ENCODE measurements at regions not wholly inside any gene's neighbourhood (a gene's known extent, or its start where the extent isn't known, plus 50 kb on each side); places are given as distances from the start of the nearest gene placed in this dataset.
"Not testable (repeated sequence)": the region's sequence is repeated elsewhere in the genome, so short reads cannot be mapped to it uniquely, and the experiment has no call there.

DNA sequence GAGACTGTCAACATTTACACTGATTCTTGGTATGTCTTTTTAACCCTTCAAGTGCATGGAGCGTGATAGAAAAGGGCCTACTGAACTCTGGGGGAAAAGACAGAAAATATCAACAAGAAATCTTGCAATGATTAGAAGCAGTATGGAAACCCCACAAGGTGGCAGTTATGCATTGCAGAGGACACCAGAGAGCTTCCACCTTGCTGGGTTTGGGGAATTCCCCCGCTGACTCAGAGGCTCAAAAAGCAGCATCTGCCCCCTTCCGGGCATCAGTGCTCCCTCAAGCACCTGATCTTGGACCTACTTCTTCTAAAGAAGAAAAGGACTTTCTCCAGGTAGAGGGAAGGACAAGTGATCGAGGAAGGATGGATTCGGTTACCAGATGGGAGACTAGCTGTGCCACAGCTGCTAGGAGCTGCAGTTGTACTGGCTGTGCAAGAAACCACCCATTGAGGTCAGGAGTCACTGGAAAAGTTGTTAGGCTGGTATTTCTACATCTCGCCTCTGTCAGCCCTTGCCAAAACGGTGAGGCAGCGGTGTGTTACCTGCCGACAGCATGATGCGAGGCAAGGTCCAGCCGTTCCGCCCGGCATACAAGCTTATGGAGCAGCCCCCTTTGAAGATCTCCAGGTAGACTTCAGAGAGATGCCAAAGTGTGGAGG lies 102.8 kb upstream of the OSBPL11 start:
- DNase-seq (ENCODE audit: low read depth): not testable (repeated sequence)

DNA sequence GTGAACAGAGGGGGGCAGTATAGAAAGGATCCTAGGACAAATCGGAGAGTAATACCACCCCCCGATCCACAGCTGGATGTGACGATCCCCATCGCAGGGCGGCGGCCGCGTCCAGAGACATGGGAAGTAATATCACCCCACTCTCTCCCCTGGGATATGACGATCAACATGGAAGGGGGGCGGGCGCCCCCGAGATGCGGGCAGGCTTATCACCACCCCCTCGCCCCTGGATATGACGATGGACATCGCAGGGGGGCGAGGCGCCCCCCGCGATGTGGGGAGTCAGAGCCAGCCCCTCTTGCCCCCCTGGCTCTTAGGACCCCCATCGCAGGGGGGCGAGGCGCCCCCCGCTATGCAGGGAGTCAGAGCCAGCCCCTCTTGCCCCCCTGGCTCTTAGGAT lies 120.4 kb upstream of the OSBPL11 start:
- DNase-seq (ENCODE audit: low read depth): no peak

DNA sequence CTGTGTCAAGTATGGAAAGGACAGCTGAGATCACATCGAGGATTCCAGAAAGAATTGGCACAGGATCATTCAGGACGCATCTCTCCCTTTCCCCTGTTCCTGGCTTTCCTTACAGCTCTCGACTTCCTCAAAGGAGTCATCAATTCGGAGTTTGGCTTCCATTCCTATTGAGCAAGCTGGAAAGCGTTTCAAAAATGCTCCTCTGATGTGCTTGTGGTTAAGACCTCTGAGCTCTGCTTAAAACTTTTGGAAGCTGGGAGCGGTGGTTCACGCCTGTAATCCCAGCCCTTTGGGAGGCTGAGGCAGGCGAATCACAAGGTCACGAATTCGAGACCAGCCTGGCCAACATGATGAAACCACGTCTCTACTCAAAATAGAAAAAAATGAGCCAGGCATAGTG lies 136.9 kb upstream of the OSBPL11 start:
- DNase-seq (ENCODE audit: low read depth): peak; percentile 83

DNA sequence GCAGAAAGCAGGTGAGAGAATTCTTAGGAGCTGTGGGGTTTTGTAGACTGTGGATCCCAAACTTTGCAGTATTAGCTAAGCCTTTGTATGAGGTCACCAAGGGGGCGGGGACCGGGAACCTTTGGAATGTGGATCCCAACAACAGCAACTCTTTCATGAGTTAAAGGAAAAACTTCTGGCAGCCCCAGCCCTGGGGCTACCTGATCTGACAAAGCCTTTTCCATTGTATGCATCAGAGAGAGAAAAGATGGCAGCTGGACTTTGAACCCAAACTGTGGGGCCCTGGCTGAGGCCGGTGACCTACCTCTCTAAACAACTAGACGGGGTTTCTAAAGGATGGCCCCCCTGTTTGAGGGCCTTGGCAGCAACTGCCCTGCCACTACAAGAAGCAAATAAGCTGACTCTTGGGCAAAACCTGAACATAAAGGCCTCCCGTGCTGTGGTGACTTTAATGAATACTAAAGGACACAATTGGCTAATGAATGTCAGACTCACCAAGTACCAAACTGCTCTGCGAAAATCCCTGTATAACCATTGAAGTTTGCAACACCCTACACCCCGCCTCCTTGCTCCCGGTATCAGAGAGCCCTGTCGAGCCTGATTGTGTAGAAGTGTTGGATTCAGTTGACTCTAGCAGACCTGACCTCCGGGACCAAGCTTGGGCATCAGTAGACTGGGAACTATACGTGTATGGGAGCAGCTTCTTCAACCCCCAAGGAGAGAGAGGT lies 146.9 kb upstream of the OSBPL11 start:
- DNase-seq (ENCODE audit: low read depth): not testable (repeated sequence)

DNA sequence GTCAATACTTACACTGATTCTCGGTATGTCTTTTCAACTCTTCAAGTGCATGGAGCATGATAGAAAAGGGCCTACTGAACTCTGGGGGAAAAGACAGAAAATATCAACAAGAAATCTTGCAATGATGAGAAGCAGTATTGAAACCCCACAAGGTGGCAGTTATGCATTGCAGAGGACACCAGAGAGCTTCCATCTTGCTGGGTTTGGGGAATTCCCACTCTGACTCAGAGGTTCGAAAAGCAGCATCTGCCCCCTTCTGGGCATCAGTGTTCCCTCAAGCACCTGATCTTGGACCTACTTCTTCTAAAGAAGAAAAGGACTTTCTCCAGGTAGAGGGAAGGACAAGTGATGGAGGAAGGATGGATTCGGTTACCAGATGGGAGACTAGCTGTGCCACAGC lies 147.5 kb upstream of the OSBPL11 start:
- DNase-seq (ENCODE audit: low read depth): peak; percentile 12

DNA sequence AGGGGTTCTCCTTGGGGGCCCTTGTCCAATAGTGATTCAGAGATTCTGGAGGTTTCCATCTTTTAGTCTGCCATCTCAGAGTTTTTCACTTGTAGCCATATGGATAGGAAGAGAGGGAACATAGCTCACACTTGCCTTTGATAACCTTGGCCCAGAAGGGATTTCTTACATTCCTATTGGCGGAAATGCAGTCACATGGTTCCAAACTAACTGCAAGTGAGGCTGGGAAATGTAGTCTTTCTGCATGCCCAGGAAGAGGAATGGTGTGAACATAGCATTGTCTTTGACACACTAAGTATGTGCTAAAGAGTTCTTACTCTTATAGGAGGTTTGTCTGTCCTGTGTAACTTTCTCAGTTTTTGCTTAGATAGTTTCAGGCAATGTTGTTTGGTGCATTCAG lies 161.8 kb upstream of the OSBPL11 start:
- DNase-seq (ENCODE audit: low read depth): not testable (repeated sequence)

DNA sequence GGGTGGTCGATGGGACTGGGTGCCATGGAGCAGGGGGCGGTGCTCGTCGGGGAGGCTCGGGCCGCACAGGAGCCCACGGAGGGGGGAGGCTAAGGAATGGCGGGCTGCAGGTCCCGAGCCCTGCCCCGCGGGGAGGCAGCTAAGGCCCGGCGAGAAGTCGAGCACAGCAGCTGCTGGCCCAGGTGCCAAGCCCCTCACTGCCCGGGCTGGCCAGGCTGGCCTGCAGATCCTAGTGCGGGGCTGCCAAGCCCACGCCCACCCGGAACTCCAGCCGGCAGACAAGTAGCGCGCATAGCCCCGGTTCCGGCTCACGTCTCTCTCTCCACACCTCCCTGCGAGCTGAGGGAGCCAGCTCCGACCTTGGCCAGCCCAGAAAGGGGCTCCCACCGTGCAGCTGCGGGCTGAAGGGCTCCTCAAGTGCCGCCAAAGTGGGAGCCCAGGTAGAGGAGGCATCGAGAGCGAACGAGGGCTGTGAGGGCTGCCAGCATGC lies 163.4 kb upstream of the OSBPL11 start:
- not testable (repeated sequence) for DNase-seq (ENCODE audit: low read depth)

DNA sequence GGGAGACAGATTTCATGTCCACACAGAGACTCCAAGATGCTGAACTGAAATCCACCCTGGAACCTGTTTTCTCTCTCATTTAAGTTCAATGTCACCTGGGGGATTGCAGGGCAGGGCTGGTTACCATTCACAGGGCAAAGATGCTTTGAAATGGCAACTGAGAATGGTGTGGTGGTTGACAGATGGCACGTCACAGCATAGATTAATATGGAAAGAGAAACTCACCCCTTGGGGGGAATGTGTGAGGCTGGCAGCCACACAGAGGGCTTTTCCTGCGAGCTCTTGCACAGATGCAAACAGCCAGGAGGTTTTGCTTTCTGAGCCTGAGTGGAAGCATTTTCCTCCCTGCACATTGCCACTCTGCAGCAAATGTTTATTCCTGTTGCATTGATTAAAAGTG lies 167.3 kb upstream of the OSBPL11 start:
- DNase-seq (ENCODE audit: low read depth): not testable (repeated sequence)

DNA sequence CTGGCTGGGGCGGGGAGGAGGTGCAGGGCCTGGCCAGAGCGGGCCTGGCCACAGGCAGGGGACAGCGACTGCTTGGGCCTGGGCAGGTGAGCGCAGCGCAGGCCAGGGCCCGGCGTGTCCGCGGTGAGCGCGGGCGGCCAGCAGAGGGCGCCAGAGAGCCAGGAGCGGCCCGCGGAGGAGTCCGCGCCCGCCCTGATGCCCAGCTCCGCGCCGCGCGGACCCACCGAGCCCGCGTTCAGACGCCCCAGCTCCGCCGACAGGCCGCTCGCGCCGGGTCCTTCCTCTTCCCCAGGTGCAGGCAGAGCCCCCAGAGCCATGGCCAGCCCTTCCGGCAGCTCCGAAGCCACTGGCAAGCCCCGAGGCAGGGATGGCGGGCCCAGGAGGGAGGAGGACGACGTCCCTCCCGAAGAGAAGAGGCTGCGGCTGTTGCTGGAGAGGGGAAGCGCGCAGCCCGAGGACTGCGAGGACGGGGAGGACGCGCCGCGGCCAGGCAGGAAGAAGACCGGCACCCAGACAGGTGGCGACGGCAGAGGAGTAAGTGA lies 171.1 kb upstream of the OSBPL11 start:
- peak; percentile 12 for DNase-seq (ENCODE audit: low read depth)

DNA sequence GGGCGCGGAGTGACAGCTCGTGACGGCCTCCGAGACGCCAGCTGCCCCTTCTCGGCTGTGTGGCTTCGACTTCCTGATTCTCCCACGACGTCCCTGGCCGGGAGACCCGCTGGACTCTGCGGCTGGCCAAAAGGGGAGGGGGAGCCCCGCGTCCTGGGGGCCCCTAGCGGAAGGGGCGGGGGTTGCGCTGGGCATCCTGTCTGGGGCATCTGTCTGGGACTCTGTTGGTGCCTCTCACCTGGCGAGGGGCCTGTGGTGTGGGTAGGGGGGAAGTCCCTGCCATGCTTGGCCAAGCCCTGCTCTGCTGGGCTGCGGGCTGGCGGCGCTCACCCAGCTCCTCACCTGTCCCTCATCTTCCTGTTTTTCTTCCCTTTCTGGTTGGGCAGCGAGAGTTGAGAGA lies 171.6 kb upstream of the OSBPL11 start:
- DNase-seq (ENCODE audit: low read depth): not testable (repeated sequence)

DNA sequence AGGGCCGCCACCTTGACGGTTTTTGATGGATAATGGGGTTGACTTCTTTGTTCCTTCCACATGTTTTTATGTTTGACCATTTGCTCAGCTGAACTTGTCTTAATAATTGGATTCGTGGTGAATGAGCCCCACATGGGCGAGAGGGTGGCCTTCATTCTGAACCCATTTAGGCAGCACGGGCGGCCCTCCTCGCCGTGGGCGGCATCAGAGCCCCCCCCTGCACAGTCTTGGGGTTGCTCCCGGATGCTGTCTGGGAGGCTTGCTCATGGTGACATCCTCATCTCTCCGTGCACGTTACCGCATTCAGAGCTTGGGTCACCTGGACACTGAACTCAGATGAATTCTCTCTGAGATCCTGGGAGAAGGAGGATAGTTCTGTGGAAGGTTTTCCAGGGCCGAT lies 172.3 kb upstream of the OSBPL11 start:
- DNase-seq (ENCODE audit: low read depth): no peak

DNA sequence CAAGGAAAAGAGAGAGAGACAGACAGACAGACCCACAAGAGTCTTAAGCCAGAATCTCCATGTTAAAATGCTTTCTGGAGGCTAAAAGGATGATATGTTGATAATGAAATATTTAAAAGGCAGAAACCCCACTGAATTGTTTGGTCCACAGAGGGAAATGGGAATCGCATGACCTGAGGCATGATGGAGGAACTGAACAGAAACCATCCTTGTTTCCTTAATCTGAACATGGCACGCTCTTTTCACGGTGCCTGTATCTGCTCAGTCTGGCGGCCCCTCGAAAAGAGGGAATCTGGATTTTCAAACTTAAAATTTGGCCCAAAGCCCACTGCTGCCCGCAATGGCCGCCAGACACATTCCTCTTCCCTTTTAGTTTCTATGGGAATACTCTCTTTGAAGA lies 173.5 kb upstream of the OSBPL11 start:
- DNase-seq (ENCODE audit: low read depth): not testable (repeated sequence)

DNA sequence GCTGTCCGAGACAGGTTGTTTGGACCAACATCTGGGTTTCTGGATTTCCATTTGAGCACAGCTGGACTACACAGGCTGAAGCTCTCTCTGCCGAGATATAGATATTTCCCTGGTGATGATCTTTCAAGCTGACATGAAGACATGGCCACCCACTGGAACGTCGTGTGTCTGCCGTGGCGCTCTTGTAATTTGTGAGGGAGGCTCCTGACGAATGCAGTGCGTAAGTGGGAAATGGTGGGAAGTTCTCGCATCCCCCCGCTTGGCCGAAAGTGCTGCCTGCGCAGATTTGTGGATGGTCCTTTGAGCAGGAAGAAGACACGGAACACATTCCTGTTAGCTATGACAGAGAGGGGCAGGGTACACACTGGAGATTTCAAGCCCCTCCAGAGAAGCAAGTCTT lies 176.2 kb upstream of the OSBPL11 start:
- not testable (repeated sequence) for DNase-seq (ENCODE audit: low read depth)

DNA sequence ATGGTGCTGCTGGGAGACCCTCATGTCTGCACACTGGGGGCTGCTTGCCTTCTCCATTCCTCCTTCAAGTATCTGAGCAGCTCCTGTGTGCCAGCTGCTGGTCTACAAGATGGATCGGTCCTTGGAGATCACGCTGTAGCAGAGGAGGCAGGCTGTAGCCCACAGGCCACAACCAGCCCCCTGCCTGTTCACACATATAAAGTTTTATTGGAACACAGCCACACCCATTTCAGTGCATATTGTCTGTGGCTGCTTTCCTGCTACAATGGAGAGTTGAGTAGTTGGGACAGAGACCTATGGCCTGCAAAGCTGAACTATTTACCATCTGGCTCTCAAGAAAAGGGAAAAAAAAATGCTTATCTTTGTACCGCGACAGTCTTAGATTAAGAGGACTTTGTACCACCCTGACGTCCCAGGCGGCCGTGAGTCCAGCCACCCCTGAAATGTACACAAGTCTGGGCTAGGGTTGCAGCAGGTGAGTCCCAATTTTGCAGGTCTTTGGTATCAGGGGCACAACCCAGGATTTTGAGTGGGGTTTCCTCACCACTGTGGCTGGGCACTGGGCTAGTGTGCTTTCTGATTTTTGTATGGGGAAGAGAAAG lies 179.2 kb upstream of the OSBPL11 start:
- not testable (repeated sequence) for DNase-seq (ENCODE audit: low read depth)

DNA sequence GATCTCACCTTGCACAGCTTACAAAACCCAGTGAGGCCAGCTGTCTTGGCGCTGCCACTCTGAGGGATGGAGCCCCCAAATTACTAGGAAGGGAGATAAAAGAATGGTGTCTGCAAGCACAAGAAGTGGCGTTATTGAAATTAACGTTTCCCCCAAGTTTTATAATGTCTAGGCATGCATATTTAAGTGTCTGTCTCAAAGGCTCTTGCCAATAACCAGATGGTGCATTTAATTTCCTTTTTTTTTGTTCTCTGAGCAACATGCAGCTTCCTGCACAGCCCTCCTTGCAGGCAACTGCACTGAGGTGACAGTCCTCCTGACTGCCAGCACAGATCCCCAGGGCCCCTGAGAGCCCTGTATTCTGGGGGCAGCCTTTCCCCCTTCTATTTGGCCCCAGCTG lies 179.8 kb upstream of the OSBPL11 start:
- DNase-seq (ENCODE audit: low read depth): not testable (repeated sequence)

DNA sequence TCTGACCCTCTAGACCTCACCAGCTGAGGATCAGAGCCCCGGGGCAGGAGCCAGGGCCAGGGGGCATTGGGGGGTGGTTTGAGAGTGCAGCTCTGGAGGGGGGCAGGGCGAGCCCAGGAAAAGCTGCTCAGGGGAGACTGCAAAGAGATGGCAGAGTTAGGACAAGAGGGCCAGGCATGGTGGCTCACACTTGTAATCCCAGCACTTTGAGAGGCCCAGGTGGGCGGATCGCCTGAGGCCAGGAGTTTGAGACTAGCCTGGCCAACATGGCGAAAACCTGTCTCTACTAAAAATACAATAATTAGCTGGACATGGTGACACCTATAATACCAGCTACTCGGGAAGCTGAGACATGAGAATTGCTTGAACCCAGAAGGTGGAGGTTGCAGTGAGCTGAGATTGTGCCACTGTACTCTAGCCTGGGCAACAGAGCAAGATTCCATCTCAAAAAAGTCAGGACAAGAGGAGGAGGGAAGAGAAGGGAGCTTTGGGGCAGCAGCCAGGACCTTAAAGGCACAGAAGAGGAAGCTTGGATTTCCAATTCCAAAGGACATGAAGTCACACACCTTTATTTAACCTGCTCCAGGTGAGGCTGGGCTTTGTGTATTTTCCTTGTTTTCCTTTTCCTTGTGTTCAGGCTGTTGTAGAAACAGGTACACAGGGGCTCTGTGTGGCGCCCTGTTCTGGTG lies 180.5 kb upstream of the OSBPL11 start:
- DNase-seq (ENCODE audit: low read depth): not testable (repeated sequence)

DNA sequence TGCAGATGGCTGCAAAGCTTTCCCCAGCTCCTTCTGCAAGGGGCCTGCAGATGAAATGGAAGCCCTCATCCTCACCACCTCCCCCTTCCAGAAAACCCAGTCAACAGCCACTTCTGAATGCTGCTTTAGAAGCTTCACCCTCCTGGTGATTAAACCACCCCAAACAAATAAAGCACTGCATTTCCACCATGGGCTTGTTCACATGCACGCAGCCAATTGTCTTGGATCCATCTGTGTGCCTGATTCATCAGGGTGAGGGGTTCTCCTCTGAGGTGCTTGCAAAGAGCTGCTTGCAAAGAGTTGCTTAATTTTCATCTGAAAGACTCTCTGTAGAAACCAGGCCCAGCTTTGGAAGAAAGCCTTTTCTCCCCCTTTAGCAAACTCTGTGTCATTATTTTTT lies 184.0 kb upstream of the OSBPL11 start:
- DNase-seq (ENCODE audit: low read depth): not testable (repeated sequence)

DNA sequence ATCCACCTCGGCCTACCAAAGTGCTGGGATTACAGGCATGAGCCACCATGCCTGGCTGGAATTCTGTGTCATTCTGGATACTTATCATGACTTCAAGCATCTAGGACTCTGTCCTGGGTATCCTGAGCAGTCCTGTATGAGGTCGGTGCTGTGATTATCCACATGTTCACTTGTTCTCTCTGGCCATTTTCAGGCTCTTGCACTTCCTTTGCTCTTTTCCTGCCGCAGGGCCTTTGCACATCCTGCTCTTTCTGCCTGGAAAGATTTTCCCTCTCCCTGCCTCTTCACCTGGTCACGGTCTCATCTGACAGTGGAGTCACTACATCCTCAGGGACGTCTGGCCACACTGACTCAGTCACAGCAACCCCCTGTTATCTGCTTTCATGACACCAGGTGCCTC lies 184.6 kb upstream of the OSBPL11 start:
- not testable (repeated sequence) for DNase-seq (ENCODE audit: low read depth)

DNA sequence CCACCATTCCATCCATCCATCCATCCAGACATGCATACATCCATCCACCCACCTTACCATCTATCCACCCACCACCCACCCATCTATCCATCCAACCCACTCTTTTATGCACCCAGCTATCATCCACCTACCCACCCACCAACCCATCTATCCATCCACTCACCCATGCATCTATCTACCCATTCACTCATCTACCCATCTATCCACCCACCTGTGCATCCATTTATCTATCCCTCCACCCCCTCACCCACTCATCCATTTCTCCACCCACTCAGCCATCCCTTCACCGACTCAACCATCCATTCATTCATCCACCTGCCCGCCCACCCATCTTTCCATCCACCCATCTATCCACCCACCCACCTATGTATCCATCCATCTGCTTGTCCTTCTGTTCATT lies 186.4 kb upstream of the OSBPL11 start:
- not testable (repeated sequence) for DNase-seq (ENCODE audit: low read depth)

DNA sequence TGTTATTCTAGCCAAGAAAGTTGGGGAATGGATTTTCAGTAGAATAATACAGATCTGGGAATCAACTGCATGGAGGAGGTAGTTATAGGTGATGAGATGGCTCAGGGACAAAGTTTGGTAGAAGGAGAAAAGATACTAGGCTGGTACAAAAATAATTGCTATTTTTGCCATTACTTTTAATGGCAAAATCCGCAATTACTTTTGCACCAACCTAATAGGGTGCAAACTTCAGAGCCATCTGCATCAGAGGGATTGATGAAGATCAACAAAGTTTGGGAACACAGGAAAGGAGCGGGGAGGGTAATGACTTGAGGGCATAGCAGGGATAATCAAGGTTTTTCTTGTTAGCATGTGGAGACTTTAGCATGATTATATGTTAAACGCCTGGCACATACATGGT lies 178.7 kb upstream of the ROPN1B start:
- DNase-seq (ENCODE audit: low read depth): not testable (repeated sequence)

DNA sequence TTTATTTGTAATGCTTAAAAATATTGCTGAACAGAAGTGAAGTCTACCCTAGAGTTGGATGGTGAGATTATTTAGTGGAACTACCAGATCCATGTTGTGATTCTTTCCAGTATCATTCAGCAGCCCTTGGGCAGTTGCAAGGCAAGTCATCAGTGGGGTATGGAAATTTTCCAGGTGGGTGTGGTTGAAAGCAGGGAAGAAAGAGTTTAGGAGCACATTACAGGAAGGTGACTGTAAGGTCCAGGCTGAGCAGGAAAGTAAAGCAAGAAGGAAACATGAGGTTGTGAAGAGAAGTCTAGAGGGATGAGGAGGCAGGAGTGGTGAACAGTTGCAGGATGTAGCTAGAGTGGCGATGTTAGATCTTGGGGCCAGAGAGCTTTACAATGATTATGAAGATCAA lies 178.0 kb upstream of the ROPN1B start:
- peak; percentile 3 for DNase-seq (ENCODE audit: low read depth)

DNA sequence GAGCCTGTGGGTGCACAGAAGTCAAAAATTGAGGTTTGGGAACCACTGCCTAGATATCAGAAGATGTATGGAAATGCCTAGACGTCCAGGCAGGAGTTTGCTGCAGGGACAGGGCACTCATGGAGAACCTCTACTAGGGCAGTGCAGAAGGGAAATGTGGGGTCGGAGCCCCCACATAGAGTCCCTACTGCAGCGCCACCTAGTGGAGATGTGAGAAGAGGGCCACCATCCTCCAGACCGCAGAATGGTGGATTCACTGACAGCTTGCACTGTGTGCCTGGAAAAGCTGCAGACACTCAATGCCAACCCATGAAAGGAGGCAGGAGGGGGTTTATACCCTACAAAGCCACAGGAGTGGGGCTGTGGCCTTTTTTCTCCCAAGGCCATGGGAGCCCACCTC lies 159.0 kb upstream of the ROPN1B start:
- DNase-seq (ENCODE audit: low read depth): not testable (repeated sequence)
